ENCODE measurements at regions not wholly inside any gene's neighbourhood (a gene's known extent, or its start where the extent isn't known, plus 50 kb on each side); places are given as distances from the start of the nearest gene placed in this dataset.

- TF ChIP-seq JUND (IDR thresholded peaks at IDR 0.05; ENCODE audit: low read depth), result no peak
- no peak for DNase-seq (ENCODE audit: low read depth in 1 of 2, low spot score in 1 of 2)
- in situ Hi-C loops (cut with HindIII; ENCODE audit: low pct_unique_long_range_greater_than_20kb, low sequenced_read_pairs), result no loop called here
Observed at GRCh38 chr1:116208136-116208535, 96.9 kb downstream of the MAB21L3 start.

GRCh38 chr1:116211294-116211693 lies 100.1 kb downstream of the MAB21L3 start:
- no peak for TF ChIP-seq JUND (IDR thresholded peaks at IDR 0.05; ENCODE audit: low read depth)
- in situ Hi-C loops (cut with HindIII; ENCODE audit: low pct_unique_long_range_greater_than_20kb, low sequenced_read_pairs), result no loop called here
- DNase-seq (ENCODE audit: low read depth in 1 of 2, low spot score in 1 of 2), result no peak

- no peak for TF ChIP-seq JUND (IDR thresholded peaks at IDR 0.05; ENCODE audit: low read depth)
- in situ Hi-C loops (cut with HindIII; ENCODE audit: low pct_unique_long_range_greater_than_20kb, low sequenced_read_pairs), result no loop called here
- DNase-seq (ENCODE audit: low read depth in 1 of 2, low spot score in 1 of 2), result peak in 1 of 2 experiments; percentile 40
Observed at GRCh38 chr1:116218922-116219321, 107.7 kb downstream of the MAB21L3 start.

- no peak for DNase-seq (ENCODE audit: low read depth in 1 of 2, low spot score in 1 of 2)
- no peak for TF ChIP-seq JUND (IDR thresholded peaks at IDR 0.05; ENCODE audit: low read depth)
- in situ Hi-C loops (cut with HindIII; ENCODE audit: low pct_unique_long_range_greater_than_20kb, low sequenced_read_pairs), result no loop called here
Observed at GRCh38 chr1:116219651-116220434, 108.6 kb downstream of the MAB21L3 start.

GRCh38 chr1:116224111-116224510 lies 112.9 kb downstream of the MAB21L3 start:
- in situ Hi-C loops (cut with HindIII; ENCODE audit: low pct_unique_long_range_greater_than_20kb, low sequenced_read_pairs), result no loop called here
- DNase-seq (ENCODE audit: low read depth in 1 of 2, low spot score in 1 of 2), result no peak
- no peak for TF ChIP-seq JUND (IDR thresholded peaks at IDR 0.05; ENCODE audit: low read depth)

- TF ChIP-seq JUND (IDR thresholded peaks at IDR 0.05; ENCODE audit: low read depth), result no peak
- DNase-seq (ENCODE audit: low read depth in 1 of 2, low spot score in 1 of 2), result no peak
- in situ Hi-C loops (cut with HindIII; ENCODE audit: low pct_unique_long_range_greater_than_20kb, low sequenced_read_pairs), result no loop called here
Observed at GRCh38 chr1:116224561-116224960, 113.4 kb downstream of the MAB21L3 start.

GRCh38 chr1:116226017-116226416 lies 114.8 kb downstream of the MAB21L3 start:
- no peak for DNase-seq (ENCODE audit: low read depth in 1 of 2, low spot score in 1 of 2)
- TF ChIP-seq JUND (IDR thresholded peaks at IDR 0.05; ENCODE audit: low read depth), result no peak
- in situ Hi-C loops (cut with HindIII; ENCODE audit: low pct_unique_long_range_greater_than_20kb, low sequenced_read_pairs), result no loop called here

GRCh38 chr1:116228511-116228910 lies 117.3 kb downstream of the MAB21L3 start:
- TF ChIP-seq JUND (IDR thresholded peaks at IDR 0.05; ENCODE audit: low read depth), result no peak
- no peak for DNase-seq (ENCODE audit: low read depth in 1 of 2, low spot score in 1 of 2)
- in situ Hi-C loops (cut with HindIII; ENCODE audit: low pct_unique_long_range_greater_than_20kb, low sequenced_read_pairs), result no loop called here

- DNase-seq (ENCODE audit: low read depth in 1 of 2, low spot score in 1 of 2), result no peak
- TF ChIP-seq JUND (IDR thresholded peaks at IDR 0.05; ENCODE audit: low read depth), result no peak
- in situ Hi-C loops (cut with HindIII; ENCODE audit: low pct_unique_long_range_greater_than_20kb, low sequenced_read_pairs), result no loop called here
Observed at GRCh38 chr1:116230712-116231111, 119.5 kb downstream of the MAB21L3 start.

- in situ Hi-C loops (cut with HindIII; ENCODE audit: low pct_unique_long_range_greater_than_20kb, low sequenced_read_pairs), result no loop called here
- no peak for TF ChIP-seq JUND (IDR thresholded peaks at IDR 0.05; ENCODE audit: low read depth)
- no peak for DNase-seq (ENCODE audit: low read depth in 1 of 2, low spot score in 1 of 2)
Observed at GRCh38 chr1:116231752-116232151, 120.6 kb downstream of the MAB21L3 start.

- no peak for TF ChIP-seq JUND (IDR thresholded peaks at IDR 0.05; ENCODE audit: low read depth)
- in situ Hi-C loops (cut with HindIII; ENCODE audit: low pct_unique_long_range_greater_than_20kb, low sequenced_read_pairs), result no loop called here
- DNase-seq (ENCODE audit: low read depth in 1 of 2, low spot score in 1 of 2), result peak in 1 of 2 experiments; percentile 21
Observed at GRCh38 chr1:116232989-116233514, 121.9 kb downstream of the MAB21L3 start.

- in situ Hi-C loops (cut with HindIII; ENCODE audit: low pct_unique_long_range_greater_than_20kb, low sequenced_read_pairs), result no loop called here
- no peak for TF ChIP-seq JUND (IDR thresholded peaks at IDR 0.05; ENCODE audit: low read depth)
- no peak for DNase-seq (ENCODE audit: low read depth in 1 of 2, low spot score in 1 of 2)
Observed at GRCh38 chr1:116234429-116234828, 123.2 kb downstream of the MAB21L3 start.

- no peak for TF ChIP-seq JUND (IDR thresholded peaks at IDR 0.05; ENCODE audit: low read depth)
- peak in 1 of 2 experiments; percentile 48 for DNase-seq (ENCODE audit: low read depth in 1 of 2, low spot score in 1 of 2)
- in situ Hi-C loops (cut with HindIII; ENCODE audit: low pct_unique_long_range_greater_than_20kb, low sequenced_read_pairs), result no loop called here
Observed at GRCh38 chr1:116239916-116240315, 128.7 kb downstream of the MAB21L3 start.

Measured in T47D (cell line).